ENCODE measurements at regions not wholly inside any gene's neighbourhood (a gene's known extent, or its start where the extent isn't known, plus 50 kb on each side); places are given as distances from the start of the nearest gene placed in this dataset.

DNA sequence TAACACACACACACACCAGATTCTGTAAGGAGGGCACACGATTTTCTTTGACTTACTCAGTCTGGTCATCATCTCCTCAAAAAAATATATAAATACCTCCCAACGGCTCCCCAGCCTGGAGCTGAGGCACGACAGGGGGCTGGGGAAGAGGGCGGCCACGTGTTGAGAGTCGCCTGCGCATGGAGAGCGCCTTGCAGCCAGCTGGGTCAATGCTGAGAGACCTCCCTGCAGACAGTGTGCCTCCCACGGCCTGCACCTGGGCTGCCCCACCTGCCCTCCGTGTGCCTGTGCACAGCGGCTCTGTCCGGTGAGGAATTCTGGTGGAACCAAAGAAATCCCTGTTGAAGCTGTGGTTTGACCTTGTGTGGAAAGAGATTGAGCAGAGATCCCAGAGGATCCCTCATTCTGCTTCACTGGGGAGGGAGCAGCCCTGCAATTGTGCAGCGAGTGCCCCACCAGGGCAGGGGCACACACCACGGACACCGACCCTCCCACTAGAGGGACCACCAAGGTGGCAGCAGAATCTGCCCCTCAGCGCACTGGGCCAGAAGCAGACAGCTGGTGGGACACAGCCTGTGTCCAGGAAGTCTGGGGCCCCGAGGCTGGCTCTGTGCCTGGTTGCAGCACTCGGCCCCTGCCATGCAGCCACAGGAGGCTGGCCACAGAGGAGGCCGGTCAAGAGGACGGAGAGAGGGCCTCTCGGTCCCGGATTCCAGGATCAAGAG, 150.5 kb upstream of the PPP2R2D start:
- no peaks in the 10 kb centered on the region for H3K79me2 ChIP-seq (ENCODE audit: low read length)
- no peaks in the 10 kb centered on the region for H3F3A ChIP-seq (ENCODE audit: insufficient read depth, low read length)
- H2AFZ ChIP-seq (ENCODE audit: low read length) = no peak overlapping the region
- H3K36me3 ChIP-seq (replicated peaks; ENCODE audit: insufficient read depth, low read length) = no peaks in the 10 kb centered on the region
- no peaks in the 10 kb centered on the region for H3K4me1 ChIP-seq (ENCODE audit: low read length)
- H3K9ac ChIP-seq (ENCODE audit: low read length) = no peak overlapping the region
- H3K4me3 ChIP-seq (ENCODE audit: low read length) = no peak overlapping the region
- no peak for DNase-seq
- H3K9me3 ChIP-seq (replicated peaks; ENCODE audit: insufficient read depth, low read length) = no peaks in the 10 kb centered on the region
- no peaks in the 10 kb centered on the region for H3K9me2 ChIP-seq (replicated peaks; ENCODE audit: insufficient read depth, low read length)
- no peak overlapping the region for H3K4me2 ChIP-seq (ENCODE audit: low read depth, low read length)
- TF ChIP-seq EZH2 (optimal IDR thresholded peaks at IDR 0.05; ENCODE audit: low read depth, low read length) (no peak), CTCF (IDR thresholded peaks at IDR 0.05; ENCODE audit: low read length) (no peak), EZH2phosphoT487 (IDR thresholded peaks at IDR 0.05; ENCODE audit: low read length) (no peak)
- H3K27me3 ChIP-seq (replicated peaks; ENCODE audit: insufficient read depth, low read length) = peaks cover 5% of the 10 kb centered on the region
- no peak overlapping the region for H3K27ac ChIP-seq (ENCODE audit: low read length)
- no peaks in the 10 kb centered on the region for H4K20me1 ChIP-seq (ENCODE audit: insufficient read depth, low read length)

GRCh38 chr10:131750973-131751826, 149.6 kb upstream of the PPP2R2D start:
- Histone ChIP-seq H3K9me2 (replicated peaks; ENCODE audit: insufficient read depth, low read length) (no peaks in the 10 kb centered on the region), H3K9me3 (replicated peaks; ENCODE audit: insufficient read depth, low read length) (no peaks in the 10 kb centered on the region), H3K4me1 (ENCODE audit: low read length) (no peaks in the 10 kb centered on the region), H4K20me1 (ENCODE audit: insufficient read depth, low read length) (no peaks in the 10 kb centered on the region), H3K4me3 (ENCODE audit: low read length) (no peak overlapping the region), H3K27ac (ENCODE audit: low read length) (no peak overlapping the region), H3K9ac (ENCODE audit: low read length) (no peak overlapping the region), H3K36me3 (replicated peaks; ENCODE audit: insufficient read depth, low read length) (no peaks in the 10 kb centered on the region), H3K79me2 (ENCODE audit: low read length) (no peaks in the 10 kb centered on the region), H2AFZ (ENCODE audit: low read length) (no peak overlapping the region), H3F3A (ENCODE audit: insufficient read depth, low read length) (no peaks in the 10 kb centered on the region), H3K4me2 (ENCODE audit: low read depth, low read length) (no peak overlapping the region), H3K27me3 (replicated peaks; ENCODE audit: insufficient read depth, low read length) (peaks cover 10% of the 10 kb centered on the region)
- no peak for TF ChIP-seq CTCF (IDR thresholded peaks at IDR 0.05; ENCODE audit: low read length)
- no peak for TF ChIP-seq EZH2 (optimal IDR thresholded peaks at IDR 0.05; ENCODE audit: low read depth, low read length)
- TF ChIP-seq EZH2phosphoT487 (IDR thresholded peaks at IDR 0.05; ENCODE audit: low read length) = no peak
- no peak for DNase-seq

- TF ChIP-seq EZH2 (optimal IDR thresholded peaks at IDR 0.05; ENCODE audit: low read depth, low read length) (no peak), CTCF (IDR thresholded peaks at IDR 0.05; ENCODE audit: low read length) (no peak), EZH2phosphoT487 (IDR thresholded peaks at IDR 0.05; ENCODE audit: low read length) (no peak)
- Histone ChIP-seq H2AFZ (ENCODE audit: low read length) (no peak overlapping the region), H3K79me2 (ENCODE audit: low read length) (no peaks in the 10 kb centered on the region), H3F3A (ENCODE audit: insufficient read depth, low read length) (no peaks in the 10 kb centered on the region), H3K9ac (ENCODE audit: low read length) (no peak overlapping the region), H3K36me3 (replicated peaks; ENCODE audit: insufficient read depth, low read length) (no peaks in the 10 kb centered on the region), H4K20me1 (ENCODE audit: insufficient read depth, low read length) (no peaks in the 10 kb centered on the region), H3K4me3 (ENCODE audit: low read length) (no peak overlapping the region), H3K9me2 (replicated peaks; ENCODE audit: insufficient read depth, low read length) (no peaks in the 10 kb centered on the region), H3K4me2 (ENCODE audit: low read depth, low read length) (no peak overlapping the region), H3K27ac (ENCODE audit: low read length) (no peak overlapping the region), H3K9me3 (replicated peaks; ENCODE audit: insufficient read depth, low read length) (no peaks in the 10 kb centered on the region), H3K27me3 (replicated peaks; ENCODE audit: insufficient read depth, low read length) (peaks cover 10% of the 10 kb centered on the region), H3K4me1 (ENCODE audit: low read length) (no peaks in the 10 kb centered on the region)
- no peak for DNase-seq
Observed at GRCh38 chr10:131751827-131752775, 148.7 kb upstream of the PPP2R2D start.

All from MM.1S (cell line).